Fibroblast of skin of scalp (primary cell): ENCODE measurements at regions not wholly inside any gene's neighbourhood (a gene's known extent, or its start where the extent isn't known, plus 50 kb on each side); places are given as distances from the start of the nearest gene placed in this dataset.
"Not testable (repeated sequence)": the region's sequence is repeated elsewhere in the genome, so short reads cannot be mapped to it uniquely, and the experiment has no call there.

ENCODE experiments used
- DNase-seq: peaks from one replicate; pipeline ENCODE4 v3.0.0-alpha.2; 2013

- no peak for DNase-seq
Measured at GRCh38 chr9:103242025-103242424, 246.9 kb downstream of the CYLC2 start.

DNA sequence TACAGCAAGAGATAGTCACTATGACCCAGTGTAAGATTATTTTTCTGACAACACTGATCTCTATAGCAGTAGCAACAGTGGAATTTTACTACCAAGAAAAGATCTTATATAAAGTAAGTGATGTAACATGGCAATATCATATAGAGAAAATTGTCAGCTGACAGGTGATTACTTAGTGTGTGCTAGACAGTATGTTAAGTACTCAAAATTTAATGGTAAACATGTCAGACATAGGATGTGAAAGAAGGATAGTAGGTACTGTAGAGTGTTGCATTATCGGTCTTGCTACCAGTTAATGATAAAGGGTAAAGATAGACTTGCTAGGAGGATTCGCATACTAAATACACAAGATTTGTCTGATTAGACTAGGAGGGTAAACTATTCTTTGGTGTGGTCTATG, 247.4 kb downstream of the CYLC2 start:
- no peak for DNase-seq

GRCh38 chr9:103243553-103243952, 248.4 kb downstream of the CYLC2 start:
- no peak for DNase-seq

GRCh38 chr9:103245369-103245768, 250.2 kb downstream of the CYLC2 start:
- DNase-seq: no peak

DNA sequence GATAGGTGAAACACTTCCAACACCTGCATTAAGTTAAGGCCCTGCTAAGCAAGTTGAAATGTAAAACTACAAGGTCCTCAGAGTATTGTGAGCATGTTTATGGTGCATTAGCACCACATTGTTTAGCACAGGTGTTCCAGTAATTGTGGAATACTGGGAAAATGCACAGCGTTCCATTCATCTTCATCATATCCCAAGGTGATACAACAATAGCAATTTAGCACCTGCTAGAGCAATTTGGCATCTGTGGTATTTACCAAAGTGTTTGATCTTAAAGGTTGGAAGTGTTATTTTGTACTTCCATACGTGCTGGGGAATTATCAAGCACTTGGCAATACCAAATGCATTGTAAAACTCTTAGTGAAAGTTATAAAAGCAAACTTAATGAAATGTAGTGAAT, 266.8 kb downstream of the CYLC2 start:
- DNase-seq: no peak

DNA sequence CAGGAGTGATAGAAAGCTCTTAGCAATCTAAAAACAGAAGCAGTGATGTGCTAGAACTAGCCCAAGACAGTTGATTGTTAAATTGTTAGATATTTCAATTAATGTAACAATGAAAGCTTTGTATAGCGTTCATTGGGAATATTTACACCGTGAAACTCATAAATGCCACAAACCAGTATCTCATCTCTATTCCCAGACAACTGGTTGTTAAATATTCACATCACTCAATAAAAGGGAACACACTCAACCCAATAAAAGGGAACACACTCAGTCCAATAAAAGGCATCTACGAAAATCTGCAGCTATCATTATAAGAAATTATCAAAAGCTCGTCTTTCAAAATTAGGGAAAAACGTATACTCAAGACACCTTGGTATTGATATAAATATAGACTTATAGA, 270.9 kb downstream of the CYLC2 start:
- DNase-seq: no peak

DNA sequence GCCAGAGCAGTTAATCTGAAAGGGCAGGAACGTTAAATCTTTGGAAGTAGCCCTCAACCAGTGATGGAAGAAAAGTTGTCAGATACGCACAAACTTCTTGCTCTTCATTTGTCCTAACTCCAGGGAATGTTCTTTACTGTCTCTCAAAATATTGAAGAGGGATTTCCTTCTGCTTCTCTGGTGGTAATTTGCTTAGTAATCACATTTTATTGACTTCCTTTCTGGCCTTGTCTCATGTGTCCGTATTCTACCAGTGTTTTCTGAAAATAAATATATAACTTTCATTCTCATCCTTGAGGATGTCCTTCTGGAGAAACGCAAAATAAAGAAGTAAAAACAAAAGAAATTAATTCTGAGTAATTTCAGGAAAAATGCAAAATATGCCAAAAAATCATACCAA, 282.1 kb downstream of the CYLC2 start:
- DNase-seq: no peak

DNA sequence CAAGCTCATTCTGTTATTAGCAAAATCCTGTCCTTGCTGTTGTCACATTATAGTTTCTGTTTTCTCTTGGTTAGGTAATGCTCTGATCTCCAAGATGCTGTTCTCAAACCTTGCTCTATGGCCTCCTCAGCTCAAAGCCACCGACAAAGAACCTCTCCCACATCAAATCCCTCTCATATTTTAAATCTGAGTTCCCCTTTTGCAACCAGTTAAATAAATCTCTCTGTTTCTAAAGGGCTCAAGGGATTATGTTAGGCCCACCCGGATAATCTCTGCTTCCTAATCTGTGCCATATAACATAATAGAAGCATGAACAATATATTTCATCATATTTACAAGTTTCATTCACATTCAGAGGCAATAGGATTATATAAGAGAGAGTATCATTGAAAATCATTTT, 286.0 kb downstream of the CYLC2 start:
- no peak for DNase-seq

- no peak for DNase-seq
Measured at GRCh38 chr9:103287361-103287760, 292.2 kb downstream of the CYLC2 start.

GRCh38 chr9:103296189-103296588, 301.1 kb downstream of the CYLC2 start:
- no peak for DNase-seq

DNA sequence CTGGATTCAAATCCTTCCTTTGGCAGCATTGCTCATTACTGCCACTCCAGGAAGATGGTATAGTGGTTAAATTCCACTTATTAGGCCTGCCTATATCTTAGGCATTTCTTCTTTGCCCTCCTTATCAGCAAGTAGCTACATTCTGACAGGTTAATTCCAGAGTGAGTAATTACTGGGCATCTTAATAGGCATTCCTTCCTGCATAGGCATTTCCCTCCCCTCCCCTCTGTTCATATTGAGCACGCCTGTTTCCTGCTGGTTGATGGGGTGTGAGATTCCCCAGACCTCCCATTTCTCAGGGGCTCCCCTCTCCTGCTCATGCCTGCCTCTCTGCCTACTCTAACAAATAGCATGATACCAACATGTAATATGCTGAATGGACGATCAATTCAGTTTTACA, 305.9 kb downstream of the CYLC2 start:
- DNase-seq: no peak

GRCh38 chr9:103304797-103305196, 309.7 kb downstream of the CYLC2 start:
- DNase-seq: no peak

DNA sequence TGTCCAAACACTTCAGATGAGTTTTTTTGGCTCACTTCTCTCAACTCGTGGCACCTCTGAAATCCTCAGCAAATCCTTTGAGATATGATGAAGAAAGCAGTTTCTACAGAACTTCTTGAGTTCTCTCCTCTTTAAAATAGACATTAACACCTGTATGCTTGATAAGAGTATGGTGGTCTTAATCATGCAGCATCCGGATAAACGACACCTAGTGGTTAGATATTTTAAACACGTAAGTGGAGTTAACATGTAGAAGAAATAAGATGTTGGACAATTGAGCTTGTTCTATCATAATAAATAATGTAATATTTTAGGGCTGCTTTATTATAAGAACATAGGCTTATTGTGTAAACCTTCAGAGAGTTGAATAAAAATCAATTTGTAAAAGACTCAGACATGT, 324.8 kb downstream of the CYLC2 start:
- no peak for DNase-seq

- DNase-seq: no peak
Measured at GRCh38 chr9:103323699-103324098, 328.6 kb downstream of the CYLC2 start.

- DNase-seq: no peak
Measured at GRCh38 chr9:103335461-103335860, 340.3 kb downstream of the CYLC2 start.

GRCh38 chr9:103355000-103355399, 359.9 kb downstream of the CYLC2 start:
- no peak for DNase-seq

DNA sequence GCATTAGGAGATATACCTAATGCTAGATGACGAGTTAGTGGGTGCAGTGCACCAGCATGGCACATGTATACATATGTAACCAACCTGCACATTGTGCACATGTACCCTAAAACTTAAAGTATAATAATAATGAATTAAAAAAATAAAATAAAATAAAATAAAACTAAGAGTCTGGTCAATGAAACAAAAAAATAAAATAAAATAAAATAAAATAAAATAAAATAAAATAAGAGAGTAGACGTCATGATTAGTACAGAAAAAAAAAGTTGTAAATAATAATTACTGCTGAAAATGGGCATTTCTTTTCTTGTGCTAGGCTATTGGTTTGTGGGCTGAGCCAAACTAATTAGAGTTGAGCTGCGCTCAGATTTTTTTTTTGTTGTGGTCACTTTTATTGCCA, 362.8 kb downstream of the CYLC2 start:
- not testable (repeated sequence) for DNase-seq

DNA sequence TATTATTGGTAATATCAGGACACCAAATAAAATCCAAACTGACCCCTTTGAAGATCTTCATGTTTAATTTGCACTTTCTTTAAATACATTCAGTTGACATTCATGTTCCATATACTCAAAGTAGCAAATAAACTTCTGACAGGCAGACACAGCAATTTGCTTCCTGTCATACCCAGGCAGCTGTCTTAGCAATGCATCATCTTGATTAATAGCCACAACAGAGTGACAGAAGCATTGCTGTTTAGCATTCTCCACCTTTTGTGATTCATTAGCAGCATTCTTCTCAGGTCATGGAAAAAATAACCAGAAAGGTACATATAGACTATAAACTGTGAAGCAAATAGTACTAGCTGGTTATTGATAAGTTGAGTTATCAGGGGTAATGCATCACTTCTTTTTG, 366.8 kb downstream of the CYLC2 start:
- no peak for DNase-seq

- no peak for DNase-seq
Measured at GRCh38 chr9:103362986-103363385, 367.9 kb downstream of the CYLC2 start.

DNA sequence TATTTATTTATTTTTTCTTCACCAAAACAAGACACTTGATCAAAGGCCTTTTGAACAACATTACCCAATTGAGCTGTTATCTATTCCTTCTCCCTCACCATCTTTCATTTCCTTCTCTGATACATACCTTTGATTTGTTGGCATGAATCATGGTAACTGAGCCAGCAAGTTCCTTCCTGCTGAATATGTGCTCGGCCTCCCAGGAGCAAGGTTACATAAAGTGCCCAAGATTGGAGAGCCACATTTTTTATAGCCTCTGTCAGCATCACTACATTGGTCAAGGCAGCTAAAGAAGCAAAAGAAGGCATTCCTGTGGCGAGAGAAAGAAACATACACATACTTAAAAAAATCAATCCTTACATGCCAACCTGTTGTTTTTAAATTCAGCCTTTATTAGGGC, 369.6 kb downstream of the CYLC2 start:
- DNase-seq: peak; percentile 68

DNA sequence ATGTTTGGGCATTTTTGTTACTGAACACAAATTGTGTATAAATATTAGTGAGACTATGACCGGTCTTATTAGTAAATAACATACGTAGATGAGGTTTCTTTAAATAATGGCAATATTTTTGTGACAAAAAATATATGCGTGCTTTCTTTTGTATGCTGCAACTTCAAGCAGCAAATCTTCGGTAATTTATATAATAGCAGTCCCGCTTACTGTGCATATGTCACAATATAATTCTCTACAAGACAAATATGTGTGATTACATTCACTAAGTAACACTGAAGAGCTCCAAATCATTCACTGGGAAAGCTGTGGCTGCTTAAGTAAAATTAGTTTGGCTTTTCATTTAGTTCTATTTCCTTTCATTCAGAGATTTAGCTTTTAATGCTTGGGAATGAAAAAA, 376.0 kb downstream of the CYLC2 start:
- no peak for DNase-seq

DNA sequence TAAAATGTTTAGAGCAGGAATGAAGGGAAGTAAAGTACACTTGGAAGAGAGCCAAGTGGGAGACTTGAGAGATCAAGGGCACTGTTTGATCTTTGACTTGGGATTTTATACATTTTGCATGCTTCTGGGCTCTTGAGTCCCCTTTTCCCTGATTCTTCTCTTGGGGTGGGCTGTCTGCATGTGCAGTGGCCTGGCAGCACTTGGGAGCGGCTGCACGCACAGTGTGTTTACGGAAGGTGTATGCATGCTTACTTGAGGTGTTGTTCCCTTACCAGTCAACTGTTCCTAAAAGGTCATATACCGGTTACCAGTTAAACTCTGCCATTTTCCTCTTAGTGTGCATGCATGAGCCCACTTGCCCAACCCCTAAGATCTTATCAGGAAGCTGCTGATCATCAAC, 377.7 kb downstream of the CYLC2 start:
- no peak for DNase-seq

DNA sequence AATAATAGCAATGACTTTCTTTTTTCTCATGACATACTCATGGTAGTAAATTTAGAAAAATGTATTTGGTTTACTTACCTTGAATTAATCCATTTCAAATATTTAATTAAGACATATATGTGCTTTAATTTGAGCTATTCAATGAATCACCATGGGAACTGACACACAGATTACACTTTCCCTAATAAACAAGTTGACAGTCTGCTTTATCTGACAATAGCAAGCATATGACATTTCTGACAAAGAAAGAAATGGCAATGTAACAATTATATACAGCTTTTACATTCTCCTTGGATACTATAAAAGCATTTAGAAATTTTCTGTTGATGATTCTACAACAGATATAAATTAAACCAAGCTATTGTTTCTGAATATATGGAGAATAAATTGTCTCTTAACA, 382.5 kb downstream of the CYLC2 start:
- no peak for DNase-seq

- DNase-seq: peak; percentile 18
Measured at GRCh38 chr9:103397868-103398600, 402.9 kb downstream of the CYLC2 start.

- DNase-seq: no peak
Measured at GRCh38 chr9:103399535-103399934, 404.4 kb downstream of the CYLC2 start.
